Pons (tissue), 1 donor: ENCODE measurements at regions not wholly inside any gene's neighbourhood (a gene's known extent, or its start where the extent isn't known, plus 50 kb on each side); places are given as distances from the start of the nearest gene placed in this dataset.

Source experiments
- DNase-seq: peaks from one replicate; pipeline ENCODE4 v3.0.0-alpha.2; 2016; ENCODE audit warnings: low spot score

DNA sequence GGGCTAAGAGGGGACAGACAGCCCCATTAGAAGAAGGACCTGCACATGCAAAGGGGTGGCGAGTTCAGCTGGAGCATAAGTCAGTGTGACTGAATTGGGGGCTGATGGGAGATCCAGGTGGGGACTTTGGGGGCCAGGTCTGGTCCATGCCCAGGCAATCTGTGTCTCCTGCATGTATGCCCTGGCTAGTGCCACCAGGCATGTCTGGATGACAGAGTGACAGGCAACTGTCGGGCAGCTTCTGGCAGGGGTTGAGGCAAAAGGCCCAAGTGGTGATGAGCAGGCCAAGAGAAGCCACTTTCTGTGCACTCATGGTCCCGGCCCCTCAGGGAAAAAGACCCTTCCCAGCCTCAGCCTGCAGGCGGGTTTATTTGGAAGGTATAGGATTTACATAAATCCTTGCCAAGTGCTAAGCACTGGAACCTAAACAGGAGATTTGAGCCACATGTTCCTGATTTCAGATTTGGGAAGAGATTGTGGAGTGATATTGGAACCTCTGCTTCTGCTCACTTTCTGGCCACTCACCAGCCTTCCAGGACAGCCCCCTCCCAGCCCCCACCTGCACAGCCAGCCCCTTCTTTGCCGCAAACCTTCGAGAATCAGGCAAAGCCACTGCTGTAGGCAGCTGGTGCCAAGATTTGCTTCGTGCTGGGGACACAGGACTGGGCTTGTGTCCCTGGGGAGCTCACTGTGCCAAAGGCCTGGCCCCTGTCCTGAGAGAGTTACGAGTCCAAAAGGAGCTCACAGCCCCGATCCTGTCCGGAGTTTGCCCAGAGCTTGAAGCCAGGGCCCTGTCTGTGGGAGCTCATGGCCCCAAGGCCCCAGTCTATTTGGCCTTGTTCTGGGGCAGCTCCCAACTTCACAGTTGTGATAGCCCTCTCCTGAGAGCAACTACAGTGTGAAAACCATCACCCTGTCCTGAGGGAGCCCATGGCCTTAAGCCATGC is 232.5 kb upstream of the RTL1 start:
- peak; percentile 17 for DNase-seq

GRCh38 chr14:101137234-101137633 is 233.7 kb upstream of the RTL1 start:
- no peak for DNase-seq

DNA sequence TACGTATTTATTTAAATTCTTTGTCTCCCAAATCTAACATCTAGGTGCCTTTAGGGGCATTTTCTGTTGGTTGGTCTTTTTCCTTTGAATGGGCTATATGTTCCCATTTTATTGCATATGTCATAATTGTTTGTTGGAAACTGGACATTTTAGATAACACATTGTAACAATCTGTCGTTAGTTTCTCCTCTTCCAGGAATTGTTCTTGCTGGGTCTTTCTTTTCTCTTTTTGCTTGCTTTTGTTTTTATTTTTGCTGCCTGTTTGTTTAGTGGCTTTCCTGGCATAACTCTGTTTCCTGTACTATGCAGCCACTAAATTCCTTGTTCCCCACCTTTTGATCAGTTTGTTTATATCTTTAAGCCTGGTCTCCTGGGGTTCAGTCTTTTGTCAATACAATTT is 244.3 kb upstream of the RTL1 start:
- DNase-seq: no peak

- no peak for DNase-seq
These were observed 246.6 kb upstream of the RTL1 start for GRCh38 chr14:101150039-101150610.

DNA sequence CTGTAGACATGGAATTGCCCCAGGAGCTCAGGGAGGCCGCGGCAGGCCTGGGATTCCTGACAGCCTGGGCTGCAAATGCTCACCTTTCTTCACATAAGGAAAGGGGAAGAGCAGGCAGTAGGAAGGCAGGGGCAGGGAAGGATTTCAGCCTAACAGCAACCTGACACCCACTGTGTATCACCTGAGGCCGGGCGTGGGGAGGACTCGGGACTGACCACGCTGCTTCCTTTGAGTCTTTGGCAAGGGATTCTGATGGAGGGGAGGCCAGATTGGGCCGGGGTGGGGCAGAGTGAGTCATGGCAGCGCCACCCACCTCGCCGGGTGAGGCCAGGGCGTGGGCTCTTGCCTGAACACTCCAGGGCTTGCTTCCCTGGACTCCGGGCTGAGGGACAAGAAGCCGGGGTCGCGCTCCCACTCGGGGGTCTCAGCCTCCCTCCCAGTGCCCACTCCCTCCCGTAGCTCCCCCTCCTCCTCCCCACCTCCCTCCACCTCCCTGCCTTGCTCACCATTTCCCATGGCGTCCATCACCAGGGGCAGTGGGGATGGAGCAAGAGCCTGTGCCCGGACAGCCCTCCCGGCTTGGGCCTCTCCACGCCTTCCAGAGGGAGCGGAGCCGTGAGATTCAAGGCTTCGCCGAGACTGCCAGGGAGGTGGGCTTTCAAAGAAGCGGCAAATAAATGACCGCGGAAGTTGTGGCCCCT is 247.9 kb upstream of the RTL1 start:
- no peak for DNase-seq

DNA sequence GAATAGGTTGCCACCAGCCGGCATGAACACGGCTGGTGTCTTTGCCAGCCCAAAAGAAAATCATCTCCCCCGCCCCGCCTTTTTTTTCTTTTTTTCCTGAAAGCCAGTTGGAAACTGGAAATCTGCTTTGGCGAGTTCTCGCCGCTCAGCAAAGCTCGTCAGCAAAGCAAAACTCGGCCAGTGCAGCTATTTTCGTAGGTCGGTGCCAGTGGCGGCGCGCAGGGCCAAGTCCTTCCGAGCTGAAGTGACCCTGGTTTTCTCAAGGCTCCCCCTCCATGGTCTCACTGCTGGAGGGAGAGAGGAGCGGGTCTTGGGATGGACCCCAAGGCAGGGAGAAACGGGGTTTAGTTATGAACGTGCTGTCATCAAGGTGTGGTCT is 248.4 kb upstream of the RTL1 start:
- no peak for DNase-seq

DNA sequence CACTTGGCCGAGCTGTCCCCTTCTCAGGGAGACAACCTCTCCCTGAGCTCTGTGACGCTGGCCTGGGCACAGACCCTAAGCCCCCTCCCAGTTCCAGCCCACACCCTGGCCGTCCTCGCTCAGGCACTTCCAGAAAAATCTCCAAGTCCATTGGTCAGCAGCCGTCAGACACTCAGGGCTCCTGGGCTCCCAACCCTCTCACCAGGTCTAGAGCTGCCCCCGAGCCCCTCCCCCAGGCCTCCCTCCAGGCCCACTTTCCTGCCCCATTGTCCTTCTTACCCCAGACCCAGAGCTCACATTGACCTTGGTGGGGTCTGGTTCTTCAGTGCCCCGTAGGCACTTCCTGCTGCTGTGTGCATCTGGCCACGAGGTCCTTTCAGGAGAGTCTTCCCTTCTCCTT is 249.3 kb upstream of the RTL1 start:
- DNase-seq: no peak

GRCh38 chr14:101153691-101154090 is 250.2 kb upstream of the RTL1 start:
- DNase-seq: no peak

DNA sequence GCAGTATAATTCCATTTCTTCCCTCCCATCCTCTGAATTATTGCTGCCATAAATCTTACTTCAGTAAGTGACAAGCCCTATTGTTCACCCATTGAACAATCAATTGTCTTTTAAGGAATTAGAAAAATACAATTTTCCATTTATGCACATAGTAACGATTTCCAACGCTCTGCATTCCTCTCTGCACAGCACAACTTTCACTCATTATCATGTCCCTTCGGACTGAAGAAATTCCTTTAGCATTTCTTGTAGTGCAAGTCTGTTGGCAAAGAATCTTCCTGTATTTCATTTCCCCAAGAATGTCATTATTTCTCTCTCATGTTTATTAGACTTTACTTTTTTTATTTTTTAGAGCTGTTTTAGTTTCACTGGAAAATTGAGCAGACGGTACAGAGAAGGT is 252.1 kb upstream of the RTL1 start:
- no peak for DNase-seq

DNA sequence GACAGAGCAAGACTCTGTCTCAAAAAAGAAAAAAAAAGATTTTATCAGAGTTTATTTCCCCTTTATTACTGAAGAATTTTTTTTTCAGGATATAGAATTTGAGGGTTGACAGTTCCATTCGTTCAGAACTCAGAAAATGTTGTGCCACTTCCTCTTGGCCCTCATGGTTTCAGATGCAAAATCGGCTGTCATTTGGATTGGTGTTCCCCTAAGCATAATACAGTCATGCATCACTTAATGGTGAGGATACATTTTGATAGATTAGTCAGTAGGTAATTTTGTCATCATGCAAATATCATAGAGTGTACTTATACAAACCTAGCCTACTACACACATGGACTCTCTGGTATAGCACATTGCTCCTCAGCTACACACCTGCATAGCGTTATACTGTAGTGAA is 263.9 kb upstream of the RTL1 start:
- DNase-seq: no peak

GRCh38 chr14:101169267-101169666 is 265.7 kb upstream of the RTL1 start:
- no peak for DNase-seq

- no peak for DNase-seq
These were observed 268.1 kb upstream of the RTL1 start for GRCh38 chr14:101171650-101172049.

- DNase-seq: no peak
These were observed 270.4 kb upstream of the RTL1 start for GRCh38 chr14:101173698-101174521.

- DNase-seq: no peak
These were observed 271.0 kb upstream of the RTL1 start for GRCh38 chr14:101174522-101174838.

- no peak for DNase-seq
These were observed 271.6 kb upstream of the RTL1 start for GRCh38 chr14:101174980-101175606.

DNA sequence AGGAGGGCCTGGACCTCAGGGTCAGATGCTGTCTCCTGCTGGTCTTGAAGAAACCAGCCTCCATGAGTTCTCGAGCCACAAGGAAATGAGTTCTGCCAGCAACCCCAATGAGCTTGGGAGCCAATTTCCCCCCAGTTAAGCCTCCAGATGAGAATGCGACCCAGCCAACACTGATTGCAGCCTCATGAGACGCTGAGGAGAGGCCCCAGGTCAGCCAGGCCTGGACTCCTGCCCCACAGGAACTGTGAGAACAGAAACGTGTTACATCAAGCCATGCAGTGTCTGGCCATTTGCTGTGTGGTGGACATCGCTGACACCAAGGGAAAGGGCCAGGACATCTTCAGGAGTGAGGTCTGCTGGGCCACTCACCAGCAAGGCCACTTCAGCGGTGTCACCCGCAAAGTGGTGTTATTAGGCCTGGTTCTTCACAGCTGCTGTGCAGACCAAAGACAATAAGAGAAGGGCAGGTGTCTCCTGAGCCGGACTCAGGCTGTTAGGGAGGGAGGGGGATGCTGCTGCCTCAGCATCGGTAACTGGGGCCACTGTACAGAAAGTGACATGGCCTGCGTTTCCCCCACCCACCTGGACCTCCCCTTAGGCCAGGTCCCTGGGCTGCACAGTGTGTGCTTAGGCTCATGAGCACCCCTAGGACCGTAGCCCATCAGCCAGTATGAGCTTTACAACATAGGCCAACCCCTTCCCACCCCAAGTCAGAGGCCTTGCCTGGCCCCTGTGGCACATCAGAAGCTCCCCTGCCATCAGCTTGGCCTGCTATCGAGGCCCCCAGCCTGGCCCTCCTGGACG is 272.4 kb upstream of the RTL1 start:
- no peak for DNase-seq

- no peak for DNase-seq
These were observed 273.1 kb upstream of the RTL1 start for GRCh38 chr14:101176535-101177205.

DNA sequence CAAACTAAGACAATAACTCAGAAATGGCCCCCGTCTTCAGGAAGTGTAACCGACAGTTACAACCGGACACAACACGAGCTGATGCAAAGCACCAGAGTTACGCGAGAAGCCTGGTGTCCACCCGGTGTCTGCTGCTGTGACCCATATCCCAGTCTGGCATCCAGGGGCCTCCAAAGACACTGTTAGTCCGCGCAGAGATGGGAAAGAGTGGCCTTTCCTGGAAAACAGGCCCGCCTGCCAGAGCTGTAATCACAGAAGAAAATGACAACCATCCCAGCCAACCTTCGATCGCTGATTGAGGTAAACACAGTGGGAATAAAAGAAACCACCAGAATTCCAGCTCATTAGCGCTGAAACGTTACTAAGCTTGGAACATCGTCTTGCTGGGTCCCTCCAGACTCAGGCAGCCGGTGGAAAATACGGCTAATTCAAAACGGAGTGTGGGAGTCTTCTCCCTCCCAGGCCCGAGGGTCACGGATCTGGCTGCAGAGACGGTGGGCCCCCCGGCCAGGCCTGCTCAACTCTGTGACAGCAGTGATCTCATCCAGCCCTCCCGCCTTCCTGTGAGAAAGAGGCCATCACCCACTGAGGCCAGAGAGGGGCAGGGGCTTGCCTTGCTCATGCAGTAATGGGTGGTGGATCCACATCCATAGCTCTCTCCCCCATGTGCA is 273.9 kb upstream of the RTL1 start:
- DNase-seq: no peak

DNA sequence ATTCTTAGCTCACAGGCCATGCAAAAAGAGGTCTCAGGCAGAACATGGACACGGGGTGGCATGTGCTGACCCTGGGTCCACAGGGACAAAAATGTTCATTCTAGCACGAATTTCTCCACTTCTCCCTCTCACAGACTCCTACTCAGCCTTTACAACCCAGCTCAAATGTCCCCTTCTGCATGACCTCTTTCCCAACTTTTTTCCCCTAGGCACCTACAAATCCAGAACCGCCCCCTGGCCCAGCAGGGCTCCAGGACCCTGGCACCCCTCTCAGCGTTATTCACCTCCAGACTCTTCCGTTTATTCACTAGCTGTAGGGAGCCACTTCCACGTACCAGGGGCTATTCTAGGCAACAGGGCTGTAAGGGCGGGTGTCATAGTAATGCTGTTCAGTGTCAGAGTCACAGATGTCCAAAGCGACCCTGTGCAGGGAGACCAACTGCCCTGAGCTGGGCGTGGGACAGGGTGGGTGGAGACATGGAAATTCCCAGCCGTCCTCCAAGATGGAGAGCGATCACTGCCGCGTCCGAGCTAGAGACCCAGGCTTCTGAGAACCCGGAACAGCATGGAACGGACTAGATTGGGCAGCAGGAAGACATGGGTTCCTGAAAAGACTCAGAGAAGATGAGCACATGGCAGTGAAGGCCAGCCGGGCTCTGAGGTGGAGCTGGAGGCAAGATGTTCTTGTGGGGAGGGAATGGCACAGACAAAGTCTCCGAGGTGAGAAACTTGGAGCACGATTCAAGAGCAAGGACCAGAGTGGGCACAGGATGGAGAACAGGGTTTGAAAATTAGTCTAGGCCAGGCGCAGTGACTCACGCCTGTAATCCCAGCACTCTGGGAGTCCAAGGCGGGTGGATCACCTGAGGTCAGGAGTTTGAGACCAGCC is 274.9 kb upstream of the RTL1 start:
- DNase-seq: no peak
